COLO668 (cell line): ENCODE measurements at regions not wholly inside any gene's neighbourhood (a gene's known extent, or its start where the extent isn't known, plus 50 kb on each side); places are given as distances from the start of the nearest gene placed in this dataset.

Source experiments
- DNase-seq: peaks from one replicate; lab custom pipeline; 2025; ENCODE audit not compliant: unreplicated experiment; lab: John Stamatoyannopoulos, UW

DNA sequence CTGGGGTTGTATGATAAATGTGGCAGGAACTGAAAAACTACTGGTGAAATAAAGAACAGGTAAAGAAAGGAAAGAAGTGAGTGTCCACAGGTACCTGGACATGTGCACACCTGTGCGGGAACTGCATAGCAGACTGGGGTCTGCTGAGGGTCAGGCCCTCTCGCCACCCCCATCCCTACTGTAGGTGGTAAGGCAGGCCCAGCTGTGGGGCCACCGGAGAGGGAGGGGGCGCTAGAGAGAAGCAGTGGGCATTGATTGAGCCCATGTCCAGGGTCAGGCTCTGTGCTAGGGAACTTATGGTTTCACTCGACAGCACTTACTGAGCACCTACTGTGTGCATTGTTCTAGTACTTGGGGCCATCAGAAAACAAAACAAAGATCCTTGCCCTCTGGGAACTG lies 400.5 kb downstream of the MATN1 start:
- no peak for DNase-seq

DNA sequence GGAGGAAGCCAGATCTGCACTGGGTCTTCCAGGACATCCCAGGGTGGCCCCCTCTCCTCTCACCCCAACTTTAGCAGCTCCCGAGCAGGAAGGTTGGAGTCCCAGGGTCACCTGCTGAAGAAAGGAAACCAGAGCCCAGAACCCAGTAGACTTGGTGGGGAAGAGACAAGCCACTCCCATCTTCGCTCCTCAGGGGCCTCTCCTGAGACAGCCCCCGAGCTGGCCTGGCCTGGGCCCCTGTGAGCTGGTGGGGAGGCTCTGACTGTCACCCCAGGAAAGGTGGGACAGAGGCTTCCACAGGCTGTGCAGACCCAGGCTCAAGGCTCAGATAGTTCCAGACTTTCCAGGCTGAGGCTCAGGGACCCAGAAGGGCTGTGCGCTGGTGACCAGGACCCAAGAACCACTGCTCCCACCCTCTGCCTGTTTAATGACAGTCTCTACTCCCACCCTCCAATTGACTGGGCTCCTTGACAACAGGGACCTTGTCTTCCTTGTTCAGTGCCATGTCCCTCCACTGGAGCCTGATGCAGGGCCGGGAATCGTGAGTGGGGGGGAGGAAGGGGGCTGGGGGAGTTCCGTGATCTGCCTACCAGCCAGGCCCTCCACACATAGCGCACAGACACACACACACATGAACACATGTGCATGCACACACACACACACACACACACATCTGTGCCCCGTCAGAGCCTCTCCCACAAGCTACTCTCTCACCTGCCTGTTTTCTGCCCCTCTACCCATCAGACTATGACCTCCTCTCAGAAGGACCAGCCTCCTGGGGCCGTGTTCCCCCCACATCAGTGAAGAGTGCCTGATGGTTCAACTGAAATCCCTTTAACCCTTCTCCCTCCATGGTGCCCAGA lies 401.2 kb downstream of the MATN1 start:
- DNase-seq: no peak

DNA sequence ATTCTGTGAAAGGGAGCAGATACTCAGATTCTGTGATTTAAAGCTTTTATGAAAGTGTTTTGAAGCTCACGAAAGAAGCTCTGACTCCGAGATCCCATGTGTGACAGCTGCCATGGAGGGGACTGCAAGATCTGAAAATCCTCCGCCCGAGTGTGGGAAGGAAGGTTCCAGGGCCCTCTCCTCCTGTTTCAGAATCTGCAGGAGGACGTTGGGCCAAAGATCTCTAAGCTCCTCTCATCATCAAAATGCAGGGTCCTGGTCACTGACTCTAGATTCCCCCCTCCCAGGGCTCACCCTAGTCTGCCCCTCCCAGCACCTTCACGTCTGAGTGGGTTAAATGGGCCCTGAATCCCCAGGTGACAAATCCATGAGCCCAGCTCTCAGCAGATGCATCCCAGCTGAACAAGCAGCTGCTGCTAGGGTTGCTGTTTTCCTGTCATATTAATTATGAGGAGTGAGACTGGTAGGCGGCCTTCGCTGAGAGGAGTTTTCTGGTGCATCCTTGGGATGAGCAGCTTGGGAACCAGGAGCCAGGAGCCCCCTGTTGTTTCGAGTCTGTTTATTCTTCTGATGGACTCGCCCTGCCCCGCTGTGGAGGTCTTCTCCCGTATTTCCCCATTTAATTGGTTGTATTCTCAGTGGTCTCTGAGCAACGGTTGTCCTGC lies 402.0 kb downstream of the MATN1 start:
- no peak for DNase-seq

DNA sequence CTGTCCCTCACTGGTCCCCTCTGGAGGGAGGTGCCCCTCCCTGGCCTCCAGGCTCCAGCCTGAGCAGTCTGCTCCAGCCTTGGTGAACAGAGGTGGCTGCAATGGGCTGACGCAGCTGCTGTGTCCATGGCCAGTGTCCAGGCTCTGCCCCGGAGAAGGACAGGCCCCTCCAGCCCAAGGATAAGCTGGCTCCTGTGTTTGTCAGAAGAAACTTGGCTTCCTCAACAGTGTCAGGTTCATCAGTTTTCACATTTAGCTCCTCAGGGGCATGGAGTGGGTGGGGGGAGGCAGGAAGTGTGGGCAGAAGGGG lies 402.8 kb downstream of the MATN1 start:
- no peak for DNase-seq

DNA sequence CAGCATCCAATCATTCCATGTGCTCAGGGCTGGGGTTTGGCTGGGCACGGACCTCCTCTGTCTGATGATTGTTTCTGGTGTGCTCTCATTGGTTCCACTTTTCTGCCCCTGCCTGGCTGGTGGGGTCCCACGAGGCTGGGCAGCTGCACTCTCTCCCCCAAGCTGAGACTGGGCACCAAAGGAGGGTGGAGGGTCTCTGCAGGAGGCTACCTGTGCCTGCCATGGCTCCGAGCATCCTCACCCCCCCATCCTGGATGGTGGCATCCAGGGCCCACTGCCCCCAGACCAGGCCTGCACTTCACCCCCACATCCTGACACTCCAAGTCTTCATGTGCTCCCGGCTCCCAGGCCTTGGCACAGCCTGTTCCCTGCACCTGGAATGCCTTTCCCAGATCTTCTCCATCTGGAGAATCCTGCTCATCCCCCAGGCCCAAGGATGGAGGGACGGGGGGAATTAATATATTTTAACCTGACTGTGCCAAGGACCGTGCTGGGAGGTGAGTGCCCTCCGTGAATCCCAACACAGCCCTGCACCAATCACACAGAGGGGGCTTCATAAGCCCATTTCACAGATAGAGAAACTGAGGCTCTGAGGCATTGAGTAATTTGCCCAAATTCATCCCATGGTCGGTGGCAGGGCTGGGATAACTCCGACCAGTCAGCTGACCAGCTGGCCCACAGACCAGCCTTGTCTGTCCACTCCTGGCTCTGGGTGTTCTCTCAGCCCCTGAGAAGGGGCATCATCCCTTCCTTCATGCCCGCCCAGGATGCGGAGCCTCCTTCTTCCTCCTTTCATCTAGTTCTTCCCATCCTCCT lies 403.4 kb downstream of the MATN1 start:
- DNase-seq: no peak

DNA sequence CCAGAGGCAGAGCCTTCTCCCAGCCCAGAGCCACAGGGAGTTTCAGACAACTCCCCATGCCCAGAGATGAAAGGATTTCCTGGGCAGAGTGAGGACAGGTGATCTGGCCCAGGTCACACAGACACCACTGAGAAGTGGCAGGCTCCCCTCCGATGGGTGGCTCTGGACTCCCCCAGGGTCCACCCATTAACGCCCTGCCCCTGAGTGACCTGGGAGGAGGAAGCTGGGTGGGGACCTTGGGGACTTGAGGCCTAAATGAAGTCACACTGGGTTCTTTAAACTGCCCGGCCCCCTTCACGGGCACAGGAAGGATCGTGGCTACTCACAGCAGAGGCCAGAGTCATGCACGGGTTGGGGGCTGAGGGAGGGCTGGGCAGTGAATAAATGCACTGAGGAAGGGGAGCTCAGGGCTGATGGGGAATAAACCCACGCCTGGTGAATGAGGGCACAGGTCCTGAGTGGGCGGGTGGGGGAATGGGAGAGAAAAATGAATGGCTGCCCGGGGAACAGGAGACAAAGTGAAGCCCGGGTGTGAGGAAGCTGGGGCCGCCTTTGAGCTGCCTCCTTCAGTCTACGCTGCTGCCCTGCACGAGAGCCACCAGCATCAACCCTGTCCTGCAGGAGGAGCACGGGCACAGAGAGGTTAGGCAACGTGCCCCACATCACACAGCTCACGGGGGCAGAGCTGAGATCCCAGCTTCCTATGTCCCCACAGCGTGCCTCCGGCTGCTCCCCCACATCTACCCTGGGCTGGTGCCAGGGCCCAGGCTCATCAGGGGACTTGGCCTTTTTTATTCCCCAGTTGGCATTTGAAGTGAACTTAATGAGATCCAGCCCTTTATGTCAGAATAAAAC lies 404.3 kb downstream of the MATN1 start:
- no peak for DNase-seq

DNA sequence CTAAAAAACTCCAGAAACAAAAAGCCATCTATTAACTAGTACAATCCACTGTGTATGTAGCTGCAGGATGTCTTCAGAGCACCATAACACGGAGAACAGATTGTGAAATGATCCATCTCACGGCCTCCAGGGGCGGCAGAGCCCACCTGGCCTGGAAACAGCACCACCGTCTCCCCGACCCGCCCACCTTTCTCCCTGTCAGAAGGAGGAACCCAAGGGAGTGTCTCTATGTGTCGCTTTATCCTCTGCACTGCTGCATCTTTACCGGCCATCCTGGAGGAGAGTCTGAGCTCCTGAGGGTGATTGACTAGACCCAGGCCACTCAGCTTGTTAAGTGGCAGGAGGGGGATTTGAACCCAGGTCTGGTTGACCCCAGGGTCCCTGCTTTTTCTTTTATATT lies 405.0 kb downstream of the MATN1 start:
- no peak for DNase-seq

DNA sequence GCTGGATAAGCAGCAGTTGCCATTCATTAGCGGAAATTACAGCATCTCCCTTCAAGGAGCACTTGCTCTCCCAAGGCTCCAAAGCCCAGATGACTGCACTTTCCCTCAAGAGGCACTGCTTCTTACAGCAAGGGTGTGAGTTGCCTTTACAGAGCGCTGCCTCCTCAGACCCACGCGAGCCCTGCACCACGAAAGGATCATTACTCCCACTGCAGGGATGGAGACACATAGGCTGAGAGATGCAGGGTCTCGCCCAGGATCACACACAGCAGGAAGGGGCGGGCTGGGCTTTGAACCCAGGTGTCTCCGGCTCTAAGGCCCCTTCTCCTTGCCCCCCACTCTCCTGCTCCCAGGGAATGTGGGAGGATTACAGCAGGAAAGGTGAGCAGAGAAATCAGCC lies 405.5 kb downstream of the MATN1 start:
- no peak for DNase-seq

DNA sequence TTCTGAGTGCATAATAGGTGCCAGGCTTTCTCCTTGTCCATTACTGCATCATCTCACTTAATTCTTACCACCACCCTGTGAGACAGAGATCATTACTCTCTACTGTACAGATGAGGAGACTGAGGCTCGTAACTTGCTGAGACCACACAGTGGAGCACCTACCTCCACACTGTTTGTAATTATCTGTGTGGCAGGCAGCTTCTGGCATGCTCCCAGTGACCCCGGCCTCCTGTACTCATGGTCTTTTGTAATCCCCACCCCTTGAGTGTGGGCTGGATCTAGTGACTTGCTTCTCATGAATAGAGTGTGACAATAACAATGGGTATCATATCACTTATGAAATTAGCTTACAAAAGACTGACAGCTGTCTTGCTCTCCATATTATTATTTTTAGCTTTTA lies 407.3 kb downstream of the MATN1 start:
- DNase-seq: no peak

DNA sequence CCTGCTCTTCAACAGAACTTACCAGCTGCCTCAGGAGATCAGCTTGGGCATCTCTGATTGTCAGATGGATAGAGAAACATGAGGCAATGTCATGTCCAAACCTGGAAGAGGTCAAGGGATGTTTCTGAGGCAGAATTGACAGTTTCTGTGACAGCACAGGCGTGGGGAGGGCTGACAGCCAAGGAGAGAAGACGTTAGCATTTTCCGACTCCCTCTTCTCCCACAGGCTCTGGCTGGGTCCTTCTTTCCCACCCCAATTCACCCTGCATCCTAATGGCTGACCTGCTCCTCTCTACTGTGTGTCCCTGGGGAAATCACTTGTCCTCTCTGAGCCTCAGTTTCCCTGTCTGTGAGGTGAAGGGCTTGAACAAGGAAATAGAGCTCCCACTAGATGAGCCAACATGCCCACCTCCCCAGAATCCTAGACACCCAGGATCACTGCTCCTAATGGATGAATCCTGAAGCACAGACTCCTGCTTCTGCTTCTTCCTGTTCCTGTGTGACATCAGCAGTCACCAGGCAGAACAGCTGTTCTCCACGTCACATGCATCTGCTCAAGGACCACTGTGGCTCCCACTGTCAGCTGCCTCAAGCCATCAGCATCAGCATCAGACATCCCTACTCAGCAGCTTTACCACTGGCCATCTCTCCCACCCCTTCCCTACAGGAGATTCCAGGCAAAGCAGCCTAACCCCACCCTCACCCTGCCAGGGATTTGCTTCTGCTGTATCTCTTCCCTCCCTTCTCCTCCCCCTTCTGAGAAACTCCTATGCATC lies 408.0 kb downstream of the MATN1 start:
- no peak for DNase-seq

DNA sequence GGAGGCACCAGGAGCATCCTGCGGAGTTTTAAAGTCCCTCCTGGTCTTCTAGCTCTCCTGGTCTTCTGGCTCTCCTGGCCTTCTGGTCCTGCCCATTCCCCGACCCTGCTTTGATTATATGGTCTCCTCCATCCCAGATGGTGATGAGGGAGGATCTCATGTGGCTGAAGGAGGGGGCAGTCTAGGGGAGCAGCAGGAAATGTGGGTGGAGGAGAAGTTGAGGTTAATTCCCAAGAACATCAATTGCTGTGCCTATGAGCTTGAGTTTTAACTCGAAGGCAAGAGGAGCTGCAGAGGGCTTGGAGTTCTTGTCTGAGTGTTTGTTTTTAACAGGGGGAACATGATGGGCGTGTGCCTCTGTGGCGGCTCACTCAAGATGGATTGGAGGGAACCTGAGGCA lies 408.8 kb downstream of the MATN1 start:
- DNase-seq: no peak

DNA sequence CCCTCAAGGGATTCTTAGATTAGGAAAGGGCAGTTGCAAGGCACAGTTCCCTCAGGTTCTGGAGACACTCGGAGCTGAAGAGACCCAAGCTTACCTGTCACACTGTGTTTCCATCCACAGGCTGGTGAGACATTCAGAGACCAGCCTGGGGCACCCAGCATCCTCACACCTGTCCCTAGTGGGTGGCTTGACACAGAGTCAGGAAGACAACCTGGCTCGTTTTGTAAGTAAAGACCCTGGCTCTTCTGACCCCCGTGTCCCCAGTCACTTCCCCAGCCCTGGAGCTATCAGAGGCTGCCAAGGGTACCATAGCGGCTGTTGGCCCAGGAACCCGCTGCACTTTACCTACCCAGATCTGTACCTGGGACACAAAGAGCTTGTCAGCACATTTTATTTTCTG lies 409.8 kb downstream of the MATN1 start:
- DNase-seq: no peak

DNA sequence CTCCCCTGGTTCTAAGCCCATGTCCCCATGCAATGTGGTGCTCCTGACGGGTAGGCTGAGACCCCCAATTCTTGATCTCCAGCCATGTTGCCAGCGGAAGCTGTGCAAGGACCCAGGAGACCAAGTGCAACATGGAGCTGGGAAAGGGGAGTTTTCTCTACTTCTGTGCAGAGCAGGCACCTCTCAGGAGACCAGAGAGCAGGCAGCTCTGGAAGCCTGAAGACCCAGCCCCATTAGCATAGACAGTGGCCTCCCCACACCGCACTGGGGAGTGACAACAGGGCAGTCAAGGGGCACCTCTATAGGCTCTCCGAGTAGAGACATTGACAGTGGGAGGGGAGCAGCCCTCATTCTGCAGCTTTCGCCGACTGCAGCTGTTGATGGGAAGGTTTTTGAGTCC lies 410.2 kb downstream of the MATN1 start:
- no peak for DNase-seq

DNA sequence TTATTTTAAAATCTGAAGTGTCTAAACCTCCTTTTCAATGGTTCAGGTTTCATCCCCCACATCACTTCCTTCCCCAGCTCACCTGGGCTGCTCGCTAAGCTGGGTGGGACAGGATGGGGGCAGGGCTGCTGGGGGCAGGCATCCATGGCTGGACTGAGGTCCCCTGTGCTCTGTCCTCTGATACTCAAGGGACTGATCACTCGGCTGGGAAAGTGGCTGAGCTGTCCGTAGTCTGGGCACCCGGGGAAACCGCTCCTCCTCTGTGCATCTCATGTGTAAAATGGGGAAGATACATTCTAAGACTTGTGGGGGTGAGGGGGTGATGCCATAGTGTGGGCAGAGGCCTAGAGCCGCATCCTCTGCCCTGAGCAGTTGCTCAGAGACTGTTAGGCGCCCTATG lies 411.2 kb downstream of the MATN1 start:
- no peak for DNase-seq

DNA sequence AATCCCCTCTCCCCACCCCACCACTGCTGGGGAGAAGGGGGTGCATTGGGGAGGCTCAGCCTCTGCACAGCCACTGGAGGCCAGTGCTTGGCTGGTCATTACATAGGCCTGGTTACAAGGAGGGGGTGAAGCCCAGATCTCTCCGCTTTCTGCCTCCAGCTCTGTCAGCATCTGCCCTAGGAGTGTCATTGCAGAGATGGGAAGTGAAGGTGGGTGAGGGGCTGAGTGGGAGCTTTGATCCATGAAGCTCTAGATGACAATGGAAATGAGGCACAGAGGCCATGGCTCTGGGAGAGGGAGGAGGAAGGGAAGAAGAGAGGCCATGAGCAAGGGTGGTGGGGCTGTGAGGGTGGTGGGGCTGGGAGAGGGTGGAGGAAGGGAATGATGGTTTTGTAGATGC lies 411.6 kb downstream of the MATN1 start:
- DNase-seq: no peak

DNA sequence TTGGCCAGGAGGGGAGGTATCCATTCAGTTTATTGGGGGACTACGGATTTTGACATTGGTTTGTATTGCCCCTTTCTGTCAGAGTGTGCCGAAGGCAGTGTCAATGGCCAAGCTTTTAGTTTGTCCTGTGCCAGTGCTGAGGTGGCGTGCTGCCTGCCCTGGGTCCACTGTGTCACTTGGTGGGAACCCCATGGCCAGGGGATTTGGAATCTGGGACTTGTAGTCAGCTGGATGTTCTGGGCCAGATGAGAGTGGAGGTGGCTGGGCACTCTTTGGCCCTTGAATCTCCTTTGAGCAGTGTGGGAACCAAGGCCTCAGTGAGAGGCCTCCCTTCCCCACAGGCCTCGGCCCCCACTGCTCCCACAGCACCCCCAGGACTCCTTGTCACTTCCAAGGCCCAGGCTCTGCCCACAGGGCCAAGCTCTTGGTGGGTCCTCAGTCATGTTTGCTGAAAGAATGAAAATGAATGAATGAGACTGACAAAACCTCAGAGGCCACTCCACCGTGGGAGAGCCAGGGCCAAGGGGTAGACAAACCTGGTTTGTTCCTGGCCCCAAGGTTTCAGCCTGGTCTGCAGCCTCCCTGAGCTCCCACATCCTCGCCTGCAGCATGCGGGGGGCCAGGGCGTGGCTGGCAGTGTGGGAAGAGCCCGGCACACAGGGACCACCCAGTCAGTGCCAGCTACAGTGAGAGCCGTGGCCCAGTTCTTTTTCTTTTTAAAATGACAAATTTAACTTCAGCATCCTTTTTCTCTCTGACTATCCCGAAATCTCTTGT lies 412.2 kb downstream of the MATN1 start:
- DNase-seq: no peak

DNA sequence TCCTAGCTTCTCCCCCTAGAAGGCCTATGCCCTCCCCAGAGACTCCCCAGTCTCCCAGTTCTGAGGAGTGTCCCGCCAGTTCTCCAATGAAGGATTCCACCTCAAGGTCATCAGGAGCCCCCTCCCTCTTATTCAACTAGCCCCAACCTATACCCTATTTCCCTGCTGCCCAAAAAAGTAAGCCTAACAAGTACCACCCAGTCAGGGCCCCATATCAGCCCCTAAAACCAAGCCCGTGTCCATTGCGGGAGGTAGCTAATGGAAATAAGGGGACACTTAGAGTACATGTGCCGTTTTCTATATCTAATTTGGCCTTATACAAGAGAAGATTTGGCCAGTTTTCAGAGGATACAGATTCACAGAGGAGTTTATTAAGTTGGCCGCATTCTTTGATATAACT lies 416.2 kb downstream of the MATN1 start:
- no peak for DNase-seq

DNA sequence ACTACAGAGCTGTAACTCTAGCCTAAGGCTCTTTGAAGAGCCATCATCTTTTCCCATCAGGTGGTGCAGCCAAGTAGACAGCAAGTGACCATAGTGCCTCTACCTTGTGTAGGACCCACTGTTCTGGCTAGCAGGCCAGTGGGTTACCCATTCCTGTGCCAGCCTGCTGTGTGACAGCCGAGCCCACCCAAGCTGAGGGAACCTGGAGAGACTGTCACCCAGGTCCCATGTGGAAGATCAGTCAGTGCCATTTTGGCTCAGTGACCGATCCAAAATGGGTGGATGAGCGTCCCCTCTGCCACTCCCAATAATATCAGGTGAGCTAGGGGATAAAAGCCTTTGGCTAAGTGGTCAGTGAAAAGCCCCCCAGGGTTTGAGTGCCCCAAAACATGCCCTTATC lies 417.9 kb downstream of the MATN1 start:
- DNase-seq: no peak

DNA sequence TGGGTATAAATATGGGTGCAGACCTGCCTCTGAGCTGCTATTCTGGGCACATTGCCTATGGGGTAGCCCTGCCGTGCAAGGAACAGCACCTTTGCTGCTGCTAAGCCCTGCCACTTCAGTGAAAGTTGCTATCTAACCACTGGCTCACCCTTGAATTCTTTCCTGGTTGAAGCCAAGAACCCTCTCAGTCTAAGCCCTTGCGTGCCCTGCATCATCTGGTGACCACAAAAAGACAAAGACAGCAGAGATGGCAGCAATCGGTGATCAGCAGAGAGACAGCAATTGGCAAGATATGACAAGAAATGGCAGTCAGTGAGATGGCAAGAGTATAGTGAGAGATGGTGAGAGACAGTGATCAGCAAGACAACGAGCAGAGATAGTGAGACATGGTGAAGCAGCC lies 418.3 kb downstream of the MATN1 start:
- DNase-seq: no peak

DNA sequence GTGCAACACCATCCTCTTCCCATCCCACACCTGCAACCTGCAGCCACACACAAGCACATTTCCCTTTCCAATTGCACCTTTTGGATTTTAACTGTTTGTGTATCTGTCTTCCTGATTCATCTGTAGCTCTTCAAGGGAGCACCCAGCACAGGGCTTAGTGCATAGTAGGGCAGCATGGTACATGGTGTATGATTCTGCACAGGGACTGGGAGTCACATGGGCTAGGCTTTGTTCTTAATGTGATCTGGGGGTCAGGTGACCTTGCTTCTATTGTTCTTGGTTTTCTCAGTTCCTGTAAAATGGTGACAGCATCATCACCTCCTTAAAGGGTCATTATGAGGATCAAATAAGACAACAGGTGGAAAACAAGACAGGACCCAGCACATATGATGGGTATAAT lies 419.3 kb downstream of the MATN1 start:
- DNase-seq: no peak
